Upper lobe of left lung (tissue), 4 donors: ENCODE measurements at regions not wholly inside any gene's neighbourhood (a gene's known extent, or its start where the extent isn't known, plus 50 kb on each side); places are given as distances from the start of the nearest gene placed in this dataset.

Experiments used
- EP300 ChIP-seq, 4 donors: sonication (generic); formaldehyde crosslinking; IDR thresholded peaks; one replicate each; pipeline ENCODE4 v1.5.1; 2017; ENCODE audit warnings: antibody characterized with exemption in 4 of 4, control low read depth in 2 of 4
- POLR2A ChIP-seq, 4 donors: fragments of 450-650 bp; IDR thresholded peaks; one replicate each; pipeline ENCODE4 v1.5.1; 2016 to 2017; ENCODE audit warnings: antibody characterized with exemption in 4 of 4, mild to moderate bottlenecking in 2 of 4
- TF ChIP-seq, protein P1 (sequence below), 6 experiments: fragments of 450-650 bp in 4 of 6; fragments of 200-600 bp in 2 of 6; sonication (generic) in 2 of 6; IDR thresholded peaks; one replicate each; pipeline ENCODE4 v1.5.1; 2016 to 2019; ENCODE audit warnings: antibody characterized with exemption in 6 of 6

DNA sequence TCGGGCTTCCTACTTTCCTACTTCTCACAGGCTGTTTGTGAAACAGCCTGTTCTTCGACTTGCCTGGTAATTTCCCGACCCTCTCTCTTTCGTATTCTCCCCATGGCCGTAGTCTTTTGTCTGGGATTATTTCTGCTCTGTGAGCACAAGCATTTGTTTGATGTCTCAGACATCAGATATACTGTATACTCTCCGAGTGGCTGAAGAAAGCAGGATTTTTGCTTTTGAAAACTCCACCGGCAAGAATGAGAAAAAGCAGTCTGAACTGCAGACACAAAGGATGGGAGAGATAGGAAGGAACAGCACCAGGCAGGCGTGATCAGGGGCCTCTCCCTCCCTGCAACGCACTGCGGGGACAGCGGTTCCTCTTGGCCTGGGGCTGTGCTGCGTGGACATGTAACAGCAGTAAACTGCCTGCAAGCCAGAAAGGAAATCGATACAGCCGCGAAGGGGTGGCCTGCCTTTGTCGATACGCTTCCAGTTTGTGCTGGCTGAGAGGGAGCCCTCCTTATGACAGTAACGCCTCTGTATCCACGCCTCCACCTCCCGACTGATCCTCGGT, 313.9 kb upstream of the TLE4 start:
- TF ChIP-seq, protein P1, sequence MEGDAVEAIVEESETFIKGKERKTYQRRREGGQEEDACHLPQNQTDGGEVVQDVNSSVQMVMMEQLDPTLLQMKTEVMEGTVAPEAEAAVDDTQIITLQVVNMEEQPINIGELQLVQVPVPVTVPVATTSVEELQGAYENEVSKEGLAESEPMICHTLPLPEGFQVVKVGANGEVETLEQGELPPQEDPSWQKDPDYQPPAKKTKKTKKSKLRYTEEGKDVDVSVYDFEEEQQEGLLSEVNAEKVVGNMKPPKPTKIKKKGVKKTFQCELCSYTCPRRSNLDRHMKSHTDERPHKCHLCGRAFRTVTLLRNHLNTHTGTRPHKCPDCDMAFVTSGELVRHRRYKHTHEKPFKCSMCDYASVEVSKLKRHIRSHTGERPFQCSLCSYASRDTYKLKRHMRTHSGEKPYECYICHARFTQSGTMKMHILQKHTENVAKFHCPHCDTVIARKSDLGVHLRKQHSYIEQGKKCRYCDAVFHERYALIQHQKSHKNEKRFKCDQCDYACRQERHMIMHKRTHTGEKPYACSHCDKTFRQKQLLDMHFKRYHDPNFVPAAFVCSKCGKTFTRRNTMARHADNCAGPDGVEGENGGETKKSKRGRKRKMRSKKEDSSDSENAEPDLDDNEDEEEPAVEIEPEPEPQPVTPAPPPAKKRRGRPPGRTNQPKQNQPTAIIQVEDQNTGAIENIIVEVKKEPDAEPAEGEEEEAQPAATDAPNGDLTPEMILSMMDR (IDR thresholded peaks at IDR 0.05), result no peak
- TF ChIP-seq POLR2A (IDR thresholded peaks at IDR 0.05), result no peak
- TF ChIP-seq EP300 (IDR thresholded peaks at IDR 0.05), result no peak
